Retinal pigment epithelial cell (primary cell): ENCODE measurements at regions not wholly inside any gene's neighbourhood (a gene's known extent, or its start where the extent isn't known, plus 50 kb on each side); places are given as distances from the start of the nearest gene placed in this dataset.
A peak's percentile ranks its signal among the peaks of the same experiment; 100 is the strongest.

Experiments used
- DNase-seq: peaks from one replicate; pipeline ENCODE4 v3.0.0-alpha.2; 2010; ENCODE audit warnings: low read depth
- H3K4me3 ChIP-seq: 2 replicates; pipeline ENCODE4 v1.5.1; 2011; ENCODE audit warnings: mild to moderate bottlenecking, low read length, control low read depth, moderate library complexity
- CTCF ChIP-seq: conservative IDR thresholded peaks from 2 replicates; pipeline ENCODE4 v1.5.1; 2011; ENCODE audit warnings: low read depth, low read length, control low read depth, inconsistent platforms

GRCh38 chr3:74897006-74897405 lies 282.5 kb upstream of the CNTN3 start:
- no peak for DNase-seq
- no peak overlapping the region for H3K4me3 ChIP-seq
- TF ChIP-seq CTCF, result peak; percentile 27

- TF ChIP-seq CTCF, result no peak
- DNase-seq, result no peak
- no peak overlapping the region for H3K4me3 ChIP-seq
Observed at GRCh38 chr3:74891312-74891711, 276.9 kb upstream of the CNTN3 start.

GRCh38 chr3:74883690-74884089 lies 269.2 kb upstream of the CNTN3 start:
- DNase-seq, result no peak
- no peak overlapping the region for H3K4me3 ChIP-seq
- TF ChIP-seq CTCF, result peak; percentile 26

- no peak for DNase-seq
- no peak for TF ChIP-seq CTCF
Observed at GRCh38 chr3:74883222-74883621, 268.8 kb upstream of the CNTN3 start.

GRCh38 chr3:74880237-74880636 lies 265.8 kb upstream of the CNTN3 start:
- no peak overlapping the region for H3K4me3 ChIP-seq
- TF ChIP-seq CTCF, result no peak
- DNase-seq, result no peak

More at GRCh38 chr3:74883222-74883621, 268.8 kb upstream of the CNTN3 start:
- no peak overlapping the region for H3K4me3 ChIP-seq

- no peak for DNase-seq
- no peak for TF ChIP-seq CTCF
- no peak overlapping the region for H3K4me3 ChIP-seq
Observed at GRCh38 chr3:74866357-74867030, 252.0 kb upstream of the CNTN3 start.

GRCh38 chr3:74862476-74862875 lies 248.0 kb upstream of the CNTN3 start:
- no peak for DNase-seq
- H3K4me3 ChIP-seq, result no peak overlapping the region
- no peak for TF ChIP-seq CTCF
